Neural progenitor cell (in vitro differentiated cells): ENCODE measurements at regions not wholly inside any gene's neighbourhood (a gene's known extent, or its start where the extent isn't known, plus 50 kb on each side); places are given as distances from the start of the nearest gene placed in this dataset.
"Not testable (repeated sequence)": the region's sequence is repeated elsewhere in the genome, so short reads cannot be mapped to it uniquely, and the experiment has no call there.

Experiments
- DNase-seq: peaks from one replicate; pipeline ENCODE4 v3.0.0-alpha.2; 2016; ENCODE audit warnings: low spot score
- H2AFZ ChIP-seq: fragments of 200-600 bp; sonication (generic); replicated peaks from 2 replicates; pipeline ENCODE4 v1.6.1; 2016; ENCODE audit warnings: antibody characterized with exemption
- H3F3A ChIP-seq: fragments of 200-600 bp; sonication (generic); 2 replicates; pipeline ENCODE4 v1.6.1; 2016; ENCODE audit warnings: antibody characterized with exemption, low read depth
- H3K27ac ChIP-seq: fragments of 200-600 bp; sonication (generic); 2 replicates; pipeline ENCODE4 v1.5.1; 2016; ENCODE audit warnings: mild to moderate bottlenecking
- H3K27me3 ChIP-seq: fragments of 200-600 bp; sonication (generic); 2 replicates; pipeline ENCODE4 v1.6.1; 2016; ENCODE audit warnings: mild to moderate bottlenecking, moderate library complexity
- H3K36me3 ChIP-seq: fragments of 200-600 bp; sonication (generic); 2 replicates; pipeline ENCODE4 v1.5.1; 2016
- H3K4me1 ChIP-seq: fragments of 200-600 bp; sonication (generic); 2 replicates; pipeline ENCODE4 v1.6.1; 2016; ENCODE audit warnings: mixed run types
- H3K4me2 ChIP-seq: fragments of 200-600 bp; sonication (generic); 2 replicates; pipeline ENCODE4 v1.6.1; 2016
- H3K4me3 ChIP-seq: fragments of 200-600 bp; sonication (generic); 2 replicates; pipeline ENCODE4 v1.5.1; 2016
- H3K79me2 ChIP-seq: fragments of 200-600 bp; sonication (generic); 2 replicates; pipeline ENCODE4 v1.6.1; 2016; ENCODE audit warnings: low read depth
- H3K9ac ChIP-seq: fragments of 200-600 bp; sonication (generic); 2 replicates; pipeline ENCODE4 v1.6.1; 2016
- H3K9me3 ChIP-seq: fragments of 200-600 bp; sonication (generic); 2 replicates; pipeline ENCODE4 v1.5.1; 2016; ENCODE audit warnings: low read depth
- H4K20me1 ChIP-seq: fragments of 200-600 bp; sonication (generic); 2 replicates; pipeline ENCODE4 v1.6.1; 2016; ENCODE audit warnings: low read depth
- H3K27ac Mint-ChIP-seq: 3 replicates; pipeline ENCODE4 v1.8.0; 2021; ENCODE audit warnings: mixed read lengths
- H3K27me3 Mint-ChIP-seq: 2 replicates; pipeline ENCODE4 v1.8.0; 2022; ENCODE audit warnings: low read depth, mild to moderate bottlenecking, inconsistent platforms, moderate library complexity, mixed read lengths; ENCODE audit not compliant: insufficient read depth
- H3K36me3 Mint-ChIP-seq: 3 replicates; pipeline ENCODE4 v1.8.0; 2021; ENCODE audit warnings: mixed read lengths
- H3K4me1 Mint-ChIP-seq: 3 replicates; pipeline ENCODE4 v1.8.0; 2021; ENCODE audit warnings: mixed read lengths
- H3K4me3 Mint-ChIP-seq: 3 replicates; pipeline ENCODE4 v1.8.0; 2021; ENCODE audit warnings: mild to moderate bottlenecking, moderate library complexity, mixed read lengths
- H3K9me3 Mint-ChIP-seq: 3 replicates; pipeline ENCODE4 v1.8.0; 2020; ENCODE audit warnings: mixed read lengths
- CTCF ChIP-seq: fragments of 200-600 bp; sonication (generic); IDR thresholded peaks from 2 replicates; pipeline ENCODE4 v1.5.1; 2017; ENCODE audit warnings: antibody characterized with exemption, mild to moderate bottlenecking
- EZH2 ChIP-seq: fragments of 200-600 bp; sonication (generic); IDR thresholded peaks from 2 replicates; pipeline ENCODE4 v1.6.1; 2017; ENCODE audit warnings: antibody characterized with exemption, mild to moderate bottlenecking, moderate library complexity
- EZH2phosphoT487 ChIP-seq: fragments of 200-600 bp; sonication (generic); IDR thresholded peaks from 2 replicates; pipeline ENCODE4 v1.6.1; 2017; ENCODE audit warnings: antibody characterized with exemption

- Mint-ChIP-seq H3K4me1 (peaks cover 4% of the 10 kb centered on the region), H3K4me3 (no peak overlapping the region), H3K9me3 (peaks cover 3% of the 10 kb centered on the region), H3K36me3 (peaks cover 2% of the 10 kb centered on the region), H3K27ac (no peak overlapping the region), H3K27me3 (no peaks in the 10 kb centered on the region)
- Histone ChIP-seq H3K4me1 (peaks cover 3% of the 10 kb centered on the region), H4K20me1 (peaks cover 3% of the 10 kb centered on the region), H3K9me3 (no peaks in the 10 kb centered on the region), H3F3A (peaks cover 3% of the 10 kb centered on the region), H2AFZ (no peak overlapping the region), H3K36me3 (no peaks in the 10 kb centered on the region), H3K27me3 (no peaks in the 10 kb centered on the region), H3K4me2 (no peak overlapping the region), H3K9ac (no peak overlapping the region), H3K4me3 (no peak overlapping the region), H3K79me2 (no peaks in the 10 kb centered on the region), H3K27ac (no peak overlapping the region)
- TF ChIP-seq EZH2phosphoT487: no peak
- TF ChIP-seq CTCF: peak; percentile 43
- peak; percentile 46 for DNase-seq
Measured at GRCh38 chr3:110881069-110881468, 190.5 kb upstream of the NECTIN3 start.

- H3K4me1 ChIP-seq: peaks cover 19% of the 10 kb centered on the region
- no peaks in the 10 kb centered on the region for H3K27me3 ChIP-seq
- no peak overlapping the region for H3K4me3 ChIP-seq
- no peak for TF ChIP-seq CTCF
- peak; percentile 90 for TF ChIP-seq EZH2phosphoT487
- H3K9me3 ChIP-seq: no peaks in the 10 kb centered on the region
- peak overlapping the region; percentile 73 for H3K27ac Mint-ChIP-seq
- peaks cover 7% of the 10 kb centered on the region for H3K36me3 Mint-ChIP-seq
- no peaks in the 10 kb centered on the region for H3K79me2 ChIP-seq
- H3K9me3 Mint-ChIP-seq: peaks cover 9% of the 10 kb centered on the region
- H3K4me2 ChIP-seq: peak overlapping the region; percentile 40
- peak overlapping the region; percentile 40 for H3K27ac ChIP-seq
- H3F3A ChIP-seq: peaks cover 9% of the 10 kb centered on the region
- no peaks in the 10 kb centered on the region for H3K36me3 ChIP-seq
- no peak overlapping the region for H3K4me3 Mint-ChIP-seq
- peaks cover 6% of the 10 kb centered on the region for H4K20me1 ChIP-seq
- peaks cover 13% of the 10 kb centered on the region for H3K4me1 Mint-ChIP-seq
- no peak overlapping the region for H3K9ac ChIP-seq
- DNase-seq: peak; percentile 86
- H3K27me3 Mint-ChIP-seq: peaks cover 2% of the 10 kb centered on the region
- H2AFZ ChIP-seq: no peak overlapping the region
Measured at GRCh38 chr3:110886222-110886893, 185.3 kb upstream of the NECTIN3 start.

- Histone ChIP-seq H3K36me3 (no peaks in the 10 kb centered on the region), H3K9ac (no peak overlapping the region), H3K27me3 (no peaks in the 10 kb centered on the region), H4K20me1 (peaks cover 6% of the 10 kb centered on the region), H3K9me3 (no peaks in the 10 kb centered on the region), H3K4me2 (no peak overlapping the region), H3K27ac (no peak overlapping the region), H3F3A (peaks cover 9% of the 10 kb centered on the region), H3K79me2 (no peaks in the 10 kb centered on the region), H2AFZ (no peak overlapping the region), H3K4me3 (no peak overlapping the region), H3K4me1 (peaks cover 19% of the 10 kb centered on the region)
- H3K36me3 Mint-ChIP-seq: peaks cover 7% of the 10 kb centered on the region
- peak overlapping the region; percentile 29 for H3K27ac Mint-ChIP-seq
- TF ChIP-seq EZH2phosphoT487: no peak
- no peak for TF ChIP-seq EZH2
- TF ChIP-seq CTCF: no peak
- peaks cover 13% of the 10 kb centered on the region for H3K4me1 Mint-ChIP-seq
- DNase-seq: no peak
- H3K4me3 Mint-ChIP-seq: no peak overlapping the region
- peaks cover 3% of the 10 kb centered on the region for H3K27me3 Mint-ChIP-seq
- H3K9me3 Mint-ChIP-seq: peaks cover 9% of the 10 kb centered on the region
Measured at GRCh38 chr3:110887176-110887575, 184.4 kb upstream of the NECTIN3 start.

GRCh38 chr3:110888625-110889375 lies 182.8 kb upstream of the NECTIN3 start:
- not testable (repeated sequence) for H3K27me3 Mint-ChIP-seq, H3F3A ChIP-seq, H3K27ac ChIP-seq, H3K79me2 ChIP-seq, H3K36me3 Mint-ChIP-seq, DNase-seq, H3K9me3 ChIP-seq, H3K27ac Mint-ChIP-seq, H3K27me3 ChIP-seq, H4K20me1 ChIP-seq, H3K36me3 ChIP-seq, H2AFZ ChIP-seq, H3K9ac ChIP-seq
- H3K4me1 ChIP-seq: peaks cover 19% of the 10 kb centered on the region
- peaks cover 13% of the 10 kb centered on the region for H3K9me3 Mint-ChIP-seq
- H3K4me2 ChIP-seq: peak overlapping the region; percentile 35
- H3K4me1 Mint-ChIP-seq: peaks cover 13% of the 10 kb centered on the region
- peak overlapping the region; percentile 71 for H3K4me3 Mint-ChIP-seq
- H3K4me3 ChIP-seq: peak overlapping the region; percentile 26

- not testable (repeated sequence) for H3K36me3 ChIP-seq, H3K27me3 Mint-ChIP-seq, H3K9me3 ChIP-seq, H3K9ac ChIP-seq, H3K27me3 ChIP-seq, H4K20me1 ChIP-seq, H3K79me2 ChIP-seq, DNase-seq, H3K36me3 Mint-ChIP-seq, H3K4me2 ChIP-seq, H3K4me3 ChIP-seq, H3K27ac Mint-ChIP-seq, H2AFZ ChIP-seq, H3F3A ChIP-seq, H3K4me3 Mint-ChIP-seq, H3K27ac ChIP-seq
- H3K4me1 ChIP-seq: peaks cover 19% of the 10 kb centered on the region
- peaks cover 13% of the 10 kb centered on the region for H3K9me3 Mint-ChIP-seq
- H3K4me1 Mint-ChIP-seq: peaks cover 13% of the 10 kb centered on the region
Measured at GRCh38 chr3:110889376-110889699, 182.3 kb upstream of the NECTIN3 start.
